ENCODE measurements at regions not wholly inside any gene's neighbourhood (a gene's known extent, or its start where the extent isn't known, plus 50 kb on each side); places are given as distances from the start of the nearest gene placed in this dataset.

DNA sequence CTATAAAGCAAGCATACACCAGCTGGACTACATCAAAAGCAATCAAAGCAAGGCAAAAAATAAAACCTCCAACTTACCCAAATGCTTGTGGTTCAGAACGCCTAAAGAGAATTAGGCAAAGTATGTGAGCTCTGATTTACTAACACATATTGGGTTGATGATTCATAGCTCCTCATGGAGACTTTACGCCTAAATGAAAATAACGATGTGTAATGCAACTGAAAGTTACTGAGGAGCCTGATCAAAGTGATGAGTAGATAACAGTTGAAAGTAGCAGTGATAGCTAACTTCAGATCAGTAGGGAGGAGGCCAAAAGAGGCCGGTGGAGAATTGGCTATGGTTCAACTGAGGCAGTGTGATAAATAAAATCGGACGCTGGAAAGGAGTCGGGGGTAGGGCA, 85.0 kb downstream of the MPP7 start:
- no peak overlapping the region for H3K4me2 ChIP-seq (ENCODE audit: low read length)

DNA sequence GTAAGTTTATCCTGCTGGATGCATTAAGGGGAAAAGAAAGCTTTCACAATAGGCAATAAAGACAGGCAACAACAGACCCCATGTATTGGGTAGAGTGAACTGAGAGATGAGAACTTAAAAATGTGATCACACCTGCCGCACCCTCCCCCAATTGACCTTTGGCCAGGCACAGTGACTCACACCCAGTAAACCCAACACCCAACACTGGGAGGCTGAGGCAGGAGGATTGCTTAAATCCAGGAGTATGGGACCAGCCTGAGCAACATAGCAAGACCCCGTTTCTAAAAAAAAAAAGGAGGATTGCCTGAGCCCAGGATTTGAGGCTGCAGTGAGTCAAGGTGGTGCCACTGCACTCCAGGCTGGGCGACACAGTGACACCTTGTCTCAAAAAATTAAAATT, 86.9 kb downstream of the MPP7 start:
- Histone ChIP-seq H3K36me3 (ENCODE audit: insufficient read depth, low read length) (no peaks in the 10 kb centered on the region), H4K20me1 (ENCODE audit: insufficient read depth) (no peaks in the 10 kb centered on the region), H3F3A (ENCODE audit: insufficient read depth, low read length, poor library complexity, severe bottlenecking) (no peaks in the 10 kb centered on the region), H3K9me2 (ENCODE audit: insufficient read depth, low read length) (no peaks in the 10 kb centered on the region), H3K27me3 (ENCODE audit: insufficient read depth, low read depth, low read length) (no peaks in the 10 kb centered on the region), H3K4me2 (ENCODE audit: low read length) (no peak overlapping the region), H3K9me3 (ENCODE audit: low read length) (no peaks in the 10 kb centered on the region), H3K9ac (ENCODE audit: low read length) (no peak overlapping the region), H3K79me2 (replicated peaks; ENCODE audit: insufficient read depth, low read length) (no peaks in the 10 kb centered on the region), H3K4me3 (ENCODE audit: low read length) (no peak overlapping the region), H3K27ac (ENCODE audit: low read length) (no peak overlapping the region), H2AFZ (ENCODE audit: low read depth, low read length) (no peak overlapping the region)
- TF ChIP-seq TAF1 (IDR thresholded peaks at IDR 0.05; ENCODE audit: low read depth) (no peak), MXI1 (conservative IDR thresholded peaks at IDR 0.05; ENCODE audit: poor library complexity, severe bottlenecking) (no peak), POLR2AphosphoS5 (IDR thresholded peaks at IDR 0.05) (no peak), SMC3 (conservative IDR thresholded peaks at IDR 0.05; ENCODE audit: poor library complexity) (no peak), RAD21 (conservative IDR thresholded peaks at IDR 0.05) (no peak), EZH2 (IDR thresholded peaks at IDR 0.05; ENCODE audit: borderline replicate concordance, insufficient read depth, low read length, poor library complexity, severe bottlenecking) (no peak), EP300 (conservative IDR thresholded peaks at IDR 0.05; ENCODE audit: poor library complexity, severe bottlenecking) (no peak)
- TF ChIP-seq, protein P1, sequence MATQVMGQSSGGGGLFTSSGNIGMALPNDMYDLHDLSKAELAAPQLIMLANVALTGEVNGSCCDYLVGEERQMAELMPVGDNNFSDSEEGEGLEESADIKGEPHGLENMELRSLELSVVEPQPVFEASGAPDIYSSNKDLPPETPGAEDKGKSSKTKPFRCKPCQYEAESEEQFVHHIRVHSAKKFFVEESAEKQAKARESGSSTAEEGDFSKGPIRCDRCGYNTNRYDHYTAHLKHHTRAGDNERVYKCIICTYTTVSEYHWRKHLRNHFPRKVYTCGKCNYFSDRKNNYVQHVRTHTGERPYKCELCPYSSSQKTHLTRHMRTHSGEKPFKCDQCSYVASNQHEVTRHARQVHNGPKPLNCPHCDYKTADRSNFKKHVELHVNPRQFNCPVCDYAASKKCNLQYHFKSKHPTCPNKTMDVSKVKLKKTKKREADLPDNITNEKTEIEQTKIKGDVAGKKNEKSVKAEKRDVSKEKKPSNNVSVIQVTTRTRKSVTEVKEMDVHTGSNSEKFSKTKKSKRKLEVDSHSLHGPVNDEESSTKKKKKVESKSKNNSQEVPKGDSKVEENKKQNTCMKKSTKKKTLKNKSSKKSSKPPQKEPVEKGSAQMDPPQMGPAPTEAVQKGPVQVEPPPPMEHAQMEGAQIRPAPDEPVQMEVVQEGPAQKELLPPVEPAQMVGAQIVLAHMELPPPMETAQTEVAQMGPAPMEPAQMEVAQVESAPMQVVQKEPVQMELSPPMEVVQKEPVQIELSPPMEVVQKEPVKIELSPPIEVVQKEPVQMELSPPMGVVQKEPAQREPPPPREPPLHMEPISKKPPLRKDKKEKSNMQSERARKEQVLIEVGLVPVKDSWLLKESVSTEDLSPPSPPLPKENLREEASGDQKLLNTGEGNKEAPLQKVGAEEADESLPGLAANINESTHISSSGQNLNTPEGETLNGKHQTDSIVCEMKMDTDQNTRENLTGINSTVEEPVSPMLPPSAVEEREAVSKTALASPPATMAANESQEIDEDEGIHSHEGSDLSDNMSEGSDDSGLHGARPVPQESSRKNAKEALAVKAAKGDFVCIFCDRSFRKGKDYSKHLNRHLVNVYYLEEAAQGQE (IDR thresholded peaks at IDR 0.05; ENCODE audit: borderline replicate concordance): no peak
- TF ChIP-seq, protein P2, sequence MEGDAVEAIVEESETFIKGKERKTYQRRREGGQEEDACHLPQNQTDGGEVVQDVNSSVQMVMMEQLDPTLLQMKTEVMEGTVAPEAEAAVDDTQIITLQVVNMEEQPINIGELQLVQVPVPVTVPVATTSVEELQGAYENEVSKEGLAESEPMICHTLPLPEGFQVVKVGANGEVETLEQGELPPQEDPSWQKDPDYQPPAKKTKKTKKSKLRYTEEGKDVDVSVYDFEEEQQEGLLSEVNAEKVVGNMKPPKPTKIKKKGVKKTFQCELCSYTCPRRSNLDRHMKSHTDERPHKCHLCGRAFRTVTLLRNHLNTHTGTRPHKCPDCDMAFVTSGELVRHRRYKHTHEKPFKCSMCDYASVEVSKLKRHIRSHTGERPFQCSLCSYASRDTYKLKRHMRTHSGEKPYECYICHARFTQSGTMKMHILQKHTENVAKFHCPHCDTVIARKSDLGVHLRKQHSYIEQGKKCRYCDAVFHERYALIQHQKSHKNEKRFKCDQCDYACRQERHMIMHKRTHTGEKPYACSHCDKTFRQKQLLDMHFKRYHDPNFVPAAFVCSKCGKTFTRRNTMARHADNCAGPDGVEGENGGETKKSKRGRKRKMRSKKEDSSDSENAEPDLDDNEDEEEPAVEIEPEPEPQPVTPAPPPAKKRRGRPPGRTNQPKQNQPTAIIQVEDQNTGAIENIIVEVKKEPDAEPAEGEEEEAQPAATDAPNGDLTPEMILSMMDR (IDR thresholded peaks at IDR 0.05; ENCODE audit: poor library complexity, severe bottlenecking): no peak

More for the DNA sequence above, 85.0 kb downstream of the MPP7 start:
- Histone ChIP-seq H3K9ac (ENCODE audit: low read length) (no peak overlapping the region), H3K27me3 (ENCODE audit: insufficient read depth, low read depth, low read length) (no peaks in the 10 kb centered on the region), H3K9me2 (ENCODE audit: insufficient read depth, low read length) (no peaks in the 10 kb centered on the region), H4K20me1 (ENCODE audit: insufficient read depth) (no peaks in the 10 kb centered on the region), H3K36me3 (ENCODE audit: insufficient read depth, low read length) (no peaks in the 10 kb centered on the region), H3K9me3 (ENCODE audit: low read length) (no peaks in the 10 kb centered on the region), H3F3A (ENCODE audit: insufficient read depth, low read length, poor library complexity, severe bottlenecking) (no peaks in the 10 kb centered on the region), H3K79me2 (replicated peaks; ENCODE audit: insufficient read depth, low read length) (no peaks in the 10 kb centered on the region), H3K27ac (ENCODE audit: low read length) (no peak overlapping the region), H2AFZ (ENCODE audit: low read depth, low read length) (no peak overlapping the region), H3K4me3 (ENCODE audit: low read length) (no peak overlapping the region)
- TF ChIP-seq POLR2AphosphoS5 (IDR thresholded peaks at IDR 0.05) (no peak), EP300 (conservative IDR thresholded peaks at IDR 0.05; ENCODE audit: poor library complexity, severe bottlenecking) (no peak), EZH2 (IDR thresholded peaks at IDR 0.05; ENCODE audit: borderline replicate concordance, insufficient read depth, low read length, poor library complexity, severe bottlenecking) (no peak), MXI1 (conservative IDR thresholded peaks at IDR 0.05; ENCODE audit: poor library complexity, severe bottlenecking) (no peak), RAD21 (conservative IDR thresholded peaks at IDR 0.05) (no peak), TAF1 (IDR thresholded peaks at IDR 0.05; ENCODE audit: low read depth) (no peak), SMC3 (conservative IDR thresholded peaks at IDR 0.05; ENCODE audit: poor library complexity) (no peak)
- TF ChIP-seq, protein P2 (IDR thresholded peaks at IDR 0.05; ENCODE audit: poor library complexity, severe bottlenecking): no peak
- TF ChIP-seq, protein P1 (IDR thresholded peaks at IDR 0.05; ENCODE audit: borderline replicate concordance): no peak

All from neural cell (in vitro differentiated cells).